ENCODE measurements at regions not wholly inside any gene's neighbourhood (a gene's known extent, or its start where the extent isn't known, plus 50 kb on each side); places are given as distances from the start of the nearest gene placed in this dataset.
A peak's percentile ranks its signal among the peaks of the same experiment; 100 is the strongest.

- WGBS, 2 donors: 85 to 88% methylated on average over 3 of the region's 3 CpGs
- Histone ChIP-seq H3K9me3 (no peaks in the 10 kb centered on the region), H3K27ac (no peak overlapping the region), H3K4me3 (no peak overlapping the region), H3K4me1 (peaks cover 0 to 3% (median 0%) of the 10 kb centered on the region in 4 donors), H3K27me3 (no peaks in the 10 kb centered on the region), H3K36me3 (no peaks in the 10 kb centered on the region)
- no peak for DNase-seq (ENCODE audit: low spot score in 2 of 2)
- TF ChIP-seq EP300 (IDR thresholded peaks at IDR 0.05) (no peak), POLR2A (IDR thresholded peaks at IDR 0.05) (no peak), CTCF (IDR thresholded peaks at IDR 0.05) (no peak)
Measured at GRCh38 chr20:39837561-39837960, 851.5 kb downstream of the MAFB start.

- no peak for DNase-seq (ENCODE audit: low spot score in 2 of 2)
- Histone ChIP-seq H3K36me3 (no peaks in the 10 kb centered on the region), H3K4me3 (no peak overlapping the region), H3K9me3 (no peaks in the 10 kb centered on the region), H3K27me3 (no peaks in the 10 kb centered on the region), H3K27ac (no peak overlapping the region), H3K4me1 (peaks cover 0 to 3% (median 0%) of the 10 kb centered on the region in 4 donors)
- TF ChIP-seq POLR2A (IDR thresholded peaks at IDR 0.05): no peak
- no peak for TF ChIP-seq EP300 (IDR thresholded peaks at IDR 0.05)
- TF ChIP-seq CTCF (IDR thresholded peaks at IDR 0.05): no peak
- 59 to 62% methylated on average over 7 of the region's 7 CpGs for WGBS, 2 donors
Measured at GRCh38 chr20:39835130-39835842, 853.8 kb downstream of the MAFB start.

- Histone ChIP-seq H3K4me3 (no peak overlapping the region), H3K9me3 (no peaks in the 10 kb centered on the region), H3K27me3 (no peaks in the 10 kb centered on the region), H3K36me3 (no peaks in the 10 kb centered on the region), H3K27ac (no peak overlapping the region), H3K4me1 (peaks cover 0 to 8% (median 0%) of the 10 kb centered on the region in 4 donors)
- WGBS, 2 donors: 92 to 94% methylated on average over 2 of the region's 2 CpGs
- DNase-seq (ENCODE audit: low spot score in 2 of 2): no peak
- TF ChIP-seq POLR2A (IDR thresholded peaks at IDR 0.05) (no peak), CTCF (IDR thresholded peaks at IDR 0.05) (no peak), EP300 (IDR thresholded peaks at IDR 0.05) (no peak)
Measured at GRCh38 chr20:39830903-39831302, 858.1 kb downstream of the MAFB start.

GRCh38 chr20:39829661-39830060 is 859.4 kb downstream of the MAFB start:
- Histone ChIP-seq H3K4me3 (no peak overlapping the region), H3K27ac (no peak overlapping the region), H3K27me3 (no peaks in the 10 kb centered on the region), H3K4me1 (peaks cover 0 to 8% (median 0%) of the 10 kb centered on the region in 4 donors), H3K36me3 (no peaks in the 10 kb centered on the region), H3K9me3 (no peaks in the 10 kb centered on the region)
- TF ChIP-seq EP300 (IDR thresholded peaks at IDR 0.05) (no peak), POLR2A (IDR thresholded peaks at IDR 0.05) (no peak), CTCF (IDR thresholded peaks at IDR 0.05) (no peak)
- 20 to 22% methylated on average over 3 of the region's 3 CpGs for WGBS, 2 donors
- no peak for DNase-seq (ENCODE audit: low spot score in 2 of 2)

- WGBS, 2 donors: 31 to 34% methylated on average over 3 of the region's 3 CpGs
- TF ChIP-seq CTCF (IDR thresholded peaks at IDR 0.05): peak in 2 of 5 experiments; percentile 19 to 24
- no peak for TF ChIP-seq EP300 (IDR thresholded peaks at IDR 0.05)
- DNase-seq (ENCODE audit: low spot score in 2 of 2): no peak
- Histone ChIP-seq H3K27me3 (no peaks in the 10 kb centered on the region), H3K4me3 (no peak overlapping the region), H3K27ac (no peak overlapping the region), H3K4me1 (peaks cover 0 to 8% (median 0%) of the 10 kb centered on the region in 4 donors), H3K36me3 (no peaks in the 10 kb centered on the region), H3K9me3 (no peaks in the 10 kb centered on the region)
Measured at GRCh38 chr20:39829256-39829655, 859.8 kb downstream of the MAFB start.

Data from tibial nerve (tissue), 4 donors.